ENCODE measurements at regions not wholly inside any gene's neighbourhood (a gene's known extent, or its start where the extent isn't known, plus 50 kb on each side); places are given as distances from the start of the nearest gene placed in this dataset.

DNA sequence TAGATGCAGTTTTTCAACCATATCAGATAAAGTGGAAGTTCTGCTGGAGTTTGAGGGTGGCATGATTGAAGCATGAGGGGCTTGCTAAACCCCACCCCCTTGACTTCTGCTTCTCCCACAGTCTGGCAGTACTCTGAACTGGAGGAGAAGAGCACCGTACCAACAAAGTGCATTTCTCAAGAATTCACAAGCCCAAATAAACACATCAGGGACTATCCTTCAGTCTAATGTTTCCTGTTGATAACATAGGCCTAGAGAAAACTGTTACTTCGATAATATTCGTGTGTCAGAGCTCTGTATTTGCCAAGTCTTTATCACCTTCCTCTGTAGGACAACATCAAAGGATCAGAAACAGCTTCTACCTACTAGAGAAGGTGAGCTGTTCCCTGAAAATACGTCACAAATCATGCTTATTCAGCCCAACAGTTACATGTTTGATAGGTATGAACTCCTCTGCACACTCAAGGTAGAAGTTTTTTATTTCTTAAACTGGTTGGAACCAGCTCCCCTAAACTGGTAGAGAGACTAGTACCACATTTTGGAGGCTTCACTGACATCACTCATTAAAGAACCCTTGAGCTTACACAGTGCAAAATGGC is 117.8 kb upstream of the PRNP start:
- TF ChIP-seq, protein P1, sequence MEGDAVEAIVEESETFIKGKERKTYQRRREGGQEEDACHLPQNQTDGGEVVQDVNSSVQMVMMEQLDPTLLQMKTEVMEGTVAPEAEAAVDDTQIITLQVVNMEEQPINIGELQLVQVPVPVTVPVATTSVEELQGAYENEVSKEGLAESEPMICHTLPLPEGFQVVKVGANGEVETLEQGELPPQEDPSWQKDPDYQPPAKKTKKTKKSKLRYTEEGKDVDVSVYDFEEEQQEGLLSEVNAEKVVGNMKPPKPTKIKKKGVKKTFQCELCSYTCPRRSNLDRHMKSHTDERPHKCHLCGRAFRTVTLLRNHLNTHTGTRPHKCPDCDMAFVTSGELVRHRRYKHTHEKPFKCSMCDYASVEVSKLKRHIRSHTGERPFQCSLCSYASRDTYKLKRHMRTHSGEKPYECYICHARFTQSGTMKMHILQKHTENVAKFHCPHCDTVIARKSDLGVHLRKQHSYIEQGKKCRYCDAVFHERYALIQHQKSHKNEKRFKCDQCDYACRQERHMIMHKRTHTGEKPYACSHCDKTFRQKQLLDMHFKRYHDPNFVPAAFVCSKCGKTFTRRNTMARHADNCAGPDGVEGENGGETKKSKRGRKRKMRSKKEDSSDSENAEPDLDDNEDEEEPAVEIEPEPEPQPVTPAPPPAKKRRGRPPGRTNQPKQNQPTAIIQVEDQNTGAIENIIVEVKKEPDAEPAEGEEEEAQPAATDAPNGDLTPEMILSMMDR (IDR thresholded peaks at IDR 0.05): no peak
- no peak for TF ChIP-seq EZH2 (IDR thresholded peaks at IDR 0.05; ENCODE audit: borderline replicate concordance, insufficient read depth, low read depth, low read length, poor library complexity, severe bottlenecking)

All from B cell (primary cell).